PFSK-1 (cell line): ENCODE measurements at regions not wholly inside any gene's neighbourhood (a gene's known extent, or its start where the extent isn't known, plus 50 kb on each side); places are given as distances from the start of the nearest gene placed in this dataset.

ENCODE experiments used
- FOXP2 ChIP-seq: optimal IDR thresholded peaks from 2 replicates; pipeline ENCODE3; 2011; ENCODE audit warnings: borderline replicate concordance, control low read depth, inconsistent platforms; ENCODE audit not compliant: insufficient read depth; ENCODE audit errors: extremely low read length, extremely low read depth
- POLR2AphosphoS5 ChIP-seq: IDR thresholded peaks from 2 replicates; pipeline ENCODE4 v1.6.1; 2012; ENCODE audit warnings: low read depth, mild to moderate bottlenecking, control low read depth, low read length, moderate library complexity
- SIN3A ChIP-seq: IDR thresholded peaks from 2 replicates; pipeline ENCODE4 v1.6.1; 2012; ENCODE audit warnings: mild to moderate bottlenecking, low read length, moderate library complexity, borderline replicate concordance; ENCODE audit not compliant: insufficient read depth
- TAF1 ChIP-seq: IDR thresholded peaks from 2 replicates; pipeline ENCODE4 v1.6.1; 2012; ENCODE audit warnings: low read length, control low read depth, borderline replicate concordance; ENCODE audit not compliant: insufficient read depth
- TF ChIP-seq, protein P1 (sequence below), 2 experiments: IDR thresholded peaks; 2 replicates each; pipeline versions ENCODE4 v1.6.1 to v1.8.0; 2011 to 2012; ENCODE audit warnings: low read depth in 2 of 2, low read length in 2 of 2, control low read depth in 1 of 2, inconsistent platforms in 1 of 2, mild to moderate bottlenecking in 1 of 2, moderate library complexity in 1 of 2; ENCODE audit not compliant: insufficient read depth in 1 of 2

GRCh38 chr17:53344778-53345177 lies 477.9 kb upstream of the KIF2B start:
- TF ChIP-seq POLR2AphosphoS5 (no peak), SIN3A (no peak), TAF1 (no peak)

DNA sequence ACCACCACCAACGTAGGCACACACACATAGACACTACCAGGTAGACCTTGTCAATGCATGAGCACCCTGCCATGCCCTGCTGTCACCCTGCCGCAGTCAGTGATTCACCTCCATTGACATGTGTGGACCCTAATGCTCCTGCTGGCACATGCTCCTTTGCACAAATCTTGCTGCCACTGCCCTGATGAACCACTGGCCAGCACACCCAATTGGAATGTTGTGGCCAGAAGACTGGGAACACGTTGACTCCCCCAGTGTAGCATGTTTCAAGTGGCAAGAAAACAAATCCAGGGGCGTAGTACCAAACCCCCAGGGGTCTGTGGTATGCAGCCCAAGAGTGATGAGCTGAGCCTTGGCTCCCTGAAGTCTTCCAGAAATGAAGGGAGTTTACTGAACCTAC lies 486.4 kb upstream of the KIF2B start:
- TF ChIP-seq TAF1 = no peak
- no peak for TF ChIP-seq SIN3A
- TF ChIP-seq, protein P1, sequence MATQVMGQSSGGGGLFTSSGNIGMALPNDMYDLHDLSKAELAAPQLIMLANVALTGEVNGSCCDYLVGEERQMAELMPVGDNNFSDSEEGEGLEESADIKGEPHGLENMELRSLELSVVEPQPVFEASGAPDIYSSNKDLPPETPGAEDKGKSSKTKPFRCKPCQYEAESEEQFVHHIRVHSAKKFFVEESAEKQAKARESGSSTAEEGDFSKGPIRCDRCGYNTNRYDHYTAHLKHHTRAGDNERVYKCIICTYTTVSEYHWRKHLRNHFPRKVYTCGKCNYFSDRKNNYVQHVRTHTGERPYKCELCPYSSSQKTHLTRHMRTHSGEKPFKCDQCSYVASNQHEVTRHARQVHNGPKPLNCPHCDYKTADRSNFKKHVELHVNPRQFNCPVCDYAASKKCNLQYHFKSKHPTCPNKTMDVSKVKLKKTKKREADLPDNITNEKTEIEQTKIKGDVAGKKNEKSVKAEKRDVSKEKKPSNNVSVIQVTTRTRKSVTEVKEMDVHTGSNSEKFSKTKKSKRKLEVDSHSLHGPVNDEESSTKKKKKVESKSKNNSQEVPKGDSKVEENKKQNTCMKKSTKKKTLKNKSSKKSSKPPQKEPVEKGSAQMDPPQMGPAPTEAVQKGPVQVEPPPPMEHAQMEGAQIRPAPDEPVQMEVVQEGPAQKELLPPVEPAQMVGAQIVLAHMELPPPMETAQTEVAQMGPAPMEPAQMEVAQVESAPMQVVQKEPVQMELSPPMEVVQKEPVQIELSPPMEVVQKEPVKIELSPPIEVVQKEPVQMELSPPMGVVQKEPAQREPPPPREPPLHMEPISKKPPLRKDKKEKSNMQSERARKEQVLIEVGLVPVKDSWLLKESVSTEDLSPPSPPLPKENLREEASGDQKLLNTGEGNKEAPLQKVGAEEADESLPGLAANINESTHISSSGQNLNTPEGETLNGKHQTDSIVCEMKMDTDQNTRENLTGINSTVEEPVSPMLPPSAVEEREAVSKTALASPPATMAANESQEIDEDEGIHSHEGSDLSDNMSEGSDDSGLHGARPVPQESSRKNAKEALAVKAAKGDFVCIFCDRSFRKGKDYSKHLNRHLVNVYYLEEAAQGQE (IDR thresholded peaks at IDR 0.05; ENCODE audit: insufficient read depth in 1 of 2, low read depth in 2 of 2, low read length in 2 of 2) = no peak
- TF ChIP-seq POLR2AphosphoS5 = no peak
- TF ChIP-seq FOXP2 = no peak

DNA sequence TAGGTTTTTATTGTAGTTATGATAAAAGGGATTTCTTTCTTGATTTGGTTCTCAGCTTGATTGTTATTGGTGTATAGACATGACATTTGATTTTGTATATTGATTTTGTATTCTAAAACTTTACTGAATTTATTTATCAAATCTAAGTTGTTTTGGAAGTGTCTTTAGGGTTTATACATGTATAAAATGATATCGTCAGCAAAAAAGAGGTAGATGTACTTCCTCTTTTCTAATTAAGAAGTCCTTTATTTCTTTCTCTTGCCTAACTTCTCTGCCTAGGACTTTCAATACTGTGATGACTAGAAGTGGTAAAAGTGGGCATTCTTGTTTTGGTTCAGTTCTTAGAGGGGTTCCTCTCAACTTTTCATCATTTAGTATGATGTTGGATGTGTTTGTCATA lies 487.3 kb upstream of the KIF2B start:
- TF ChIP-seq POLR2AphosphoS5 = no peak
- TF ChIP-seq, protein P1 (IDR thresholded peaks at IDR 0.05; ENCODE audit: insufficient read depth in 1 of 2, low read depth in 2 of 2, low read length in 2 of 2) = no peak

DNA sequence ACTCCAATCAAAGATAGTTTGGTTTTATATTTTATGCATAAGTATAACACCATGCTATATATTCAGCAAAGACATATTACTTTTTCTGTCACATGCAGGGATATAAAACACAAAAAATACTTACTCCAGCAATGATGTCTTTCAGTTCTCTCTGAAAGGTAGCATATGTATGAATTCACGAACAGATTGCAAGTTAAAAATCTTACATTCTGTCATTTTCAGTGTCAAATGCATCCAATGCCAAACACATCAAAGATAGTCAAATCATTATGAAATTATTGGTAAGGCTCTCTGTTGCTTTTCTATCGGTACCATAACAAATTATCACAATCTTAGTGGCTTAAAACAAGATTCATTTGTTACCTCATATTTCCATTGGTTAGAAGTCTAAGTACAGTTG lies 492.0 kb upstream of the KIF2B start:
- TF ChIP-seq SIN3A (no peak), TAF1 (no peak), FOXP2 (no peak), POLR2AphosphoS5 (no peak)
- TF ChIP-seq, protein P1 (IDR thresholded peaks at IDR 0.05; ENCODE audit: insufficient read depth in 1 of 2, low read depth in 2 of 2, low read length in 2 of 2) = no peak

- TF ChIP-seq SIN3A (no peak), POLR2AphosphoS5 (no peak), TAF1 (no peak), FOXP2 (no peak)
- TF ChIP-seq, protein P1 (IDR thresholded peaks at IDR 0.05; ENCODE audit: insufficient read depth in 1 of 2, low read depth in 2 of 2, low read length in 2 of 2) = no peak
Observed at GRCh38 chr17:53321651-53322050, 501.1 kb upstream of the KIF2B start.

DNA sequence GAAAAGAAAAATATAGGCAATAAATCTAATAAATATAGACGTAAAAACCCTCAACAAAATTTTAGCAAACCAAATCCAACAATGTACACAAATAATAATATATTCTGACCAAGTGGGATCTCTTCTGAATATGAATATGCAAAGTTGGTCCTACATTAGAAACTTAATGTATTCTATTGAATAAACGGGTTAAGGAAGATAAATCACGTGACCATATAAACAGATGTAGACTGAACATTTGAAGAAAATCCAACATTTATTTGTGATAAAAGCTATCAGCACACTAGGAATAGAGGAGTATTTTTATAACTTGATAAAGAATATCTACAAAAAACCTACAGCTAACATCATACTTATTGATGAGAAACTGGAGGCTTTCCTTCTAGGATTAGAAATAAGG lies 502.8 kb upstream of the KIF2B start:
- TF ChIP-seq FOXP2 (no peak), POLR2AphosphoS5 (no peak), TAF1 (no peak), SIN3A (no peak)
- TF ChIP-seq, protein P1 (IDR thresholded peaks at IDR 0.05; ENCODE audit: insufficient read depth in 1 of 2, low read depth in 2 of 2, low read length in 2 of 2) = no peak
